OCI-LY7 (cell line): ENCODE measurements at regions not wholly inside any gene's neighbourhood (a gene's known extent, or its start where the extent isn't known, plus 50 kb on each side); places are given as distances from the start of the nearest gene placed in this dataset.

Experiments used
- BruUV-seq: library from RNA; stranded (reverse); fragments of 400-500 nt; replicated peaks from 2 replicates; lab custom pipeline; 2021; lab: Mats Ljungman, UMichigan
- CTCF ChIA-PET: fragments of 300-600 bp; sonication (Branson Sonifier 250); formaldehyde crosslinking; loops from one replicate; lab custom pipeline; 2022; ENCODE audit warnings: antibody characterized with exemption; ENCODE audit not compliant: unreplicated experiment; lab: Charles Lee
- POLR2A ChIA-PET: fragments of 300-600 bp; sonication (Branson Sonifier 250); formaldehyde crosslinking; loops from one replicate; lab custom pipeline; 2022; ENCODE audit warnings: antibody characterized with exemption; lab: Charles Lee
- DNase-seq: peaks from one replicate; pipeline ENCODE4 v3.0.0-alpha.2; 2015; ENCODE audit warnings: low spot score
- H2AFZ ChIP-seq: fragments of 200-600 bp; sonication (generic), shearing (Covaris generic); 2 replicates; pipeline ENCODE4 v1.6.1; 2014; ENCODE audit warnings: mild to moderate bottlenecking, antibody characterized with exemption, low read length, moderate library complexity
- H3K27ac ChIP-seq: fragments of 200-600 bp; sonication (generic); 2 replicates; pipeline ENCODE4 v1.5.1; 2014; ENCODE audit warnings: mixed run types, low read depth, mild to moderate bottlenecking, moderate library complexity, low read length, inconsistent platforms; ENCODE audit not compliant: poor library complexity, severe bottlenecking
- H3K36me3 ChIP-seq: fragments of 200-600 bp; sonication (generic); 2 replicates; pipeline ENCODE4 v1.6.1; 2014; ENCODE audit warnings: mild to moderate bottlenecking, antibody characterized with exemption, low read length, moderate library complexity, mixed read lengths; ENCODE audit not compliant: insufficient read depth
- H3K4me1 ChIP-seq: fragments of 200-600 bp; sonication (generic); 2 replicates; pipeline ENCODE4 v1.5.1; 2014; ENCODE audit warnings: mild to moderate bottlenecking, low read length; ENCODE audit not compliant: insufficient read depth, poor library complexity, severe bottlenecking
- H3K4me2 ChIP-seq: fragments of 200-600 bp; sonication (generic); 2 replicates; pipeline ENCODE4 v1.6.1; 2014; ENCODE audit warnings: mild to moderate bottlenecking, low read length
- H3K4me3 ChIP-seq: fragments of 200-600 bp; sonication (generic); 2 replicates; pipeline ENCODE4 v1.5.1; 2014; ENCODE audit warnings: mild to moderate bottlenecking, low read depth, low read length; ENCODE audit not compliant: poor library complexity, severe bottlenecking
- H3K79me2 ChIP-seq: fragments of 200-600 bp; sonication (generic); 2 replicates; pipeline ENCODE4 v1.6.1; 2016; ENCODE audit warnings: low read depth, mild to moderate bottlenecking, low read length, moderate library complexity, mixed read lengths; ENCODE audit not compliant: insufficient read depth
- H3K9me2 ChIP-seq: fragments of 200-600 bp; sonication (generic); 2 replicates; pipeline ENCODE4 v1.6.1; 2016; ENCODE audit warnings: mild to moderate bottlenecking, low read length, mixed read lengths; ENCODE audit not compliant: insufficient read depth
- H3K9me3 ChIP-seq: fragments of 200-600 bp; sonication (generic); 2 replicates; pipeline ENCODE4 v1.6.1; 2014; ENCODE audit warnings: mild to moderate bottlenecking, mixed run types, low read length, mixed read lengths
- H4K20me1 ChIP-seq: fragments of 200-600 bp; sonication (generic); 2 replicates; pipeline ENCODE4 v1.6.1; 2014; ENCODE audit warnings: mild to moderate bottlenecking, antibody characterized with exemption, low read length, moderate library complexity, mixed read lengths; ENCODE audit not compliant: insufficient read depth
- CTCF ChIP-seq: fragments of 200-600 bp; sonication (generic); conservative IDR thresholded peaks from 2 replicates; pipeline ENCODE4 v1.5.1; 2014; ENCODE audit warnings: mild to moderate bottlenecking, antibody characterized with exemption, low read length, moderate library complexity, mixed read lengths
- EZH2phosphoT487 ChIP-seq: fragments of 200-600 bp; sonication (generic); IDR thresholded peaks from 2 replicates; pipeline ENCODE4 v1.6.1; 2018; ENCODE audit warnings: low read depth, borderline replicate concordance, mild to moderate bottlenecking, mixed run types, antibody characterized with exemption, low read length, moderate library complexity, mixed read lengths
- intact Hi-C: fragments of 100-400 bp; cut with micrococcal nuclease; formaldehyde crosslinking; loops from one replicate; pipeline ENCODE4 v1.10.0; 2022; ENCODE audit not compliant: unreplicated experiment

DNA sequence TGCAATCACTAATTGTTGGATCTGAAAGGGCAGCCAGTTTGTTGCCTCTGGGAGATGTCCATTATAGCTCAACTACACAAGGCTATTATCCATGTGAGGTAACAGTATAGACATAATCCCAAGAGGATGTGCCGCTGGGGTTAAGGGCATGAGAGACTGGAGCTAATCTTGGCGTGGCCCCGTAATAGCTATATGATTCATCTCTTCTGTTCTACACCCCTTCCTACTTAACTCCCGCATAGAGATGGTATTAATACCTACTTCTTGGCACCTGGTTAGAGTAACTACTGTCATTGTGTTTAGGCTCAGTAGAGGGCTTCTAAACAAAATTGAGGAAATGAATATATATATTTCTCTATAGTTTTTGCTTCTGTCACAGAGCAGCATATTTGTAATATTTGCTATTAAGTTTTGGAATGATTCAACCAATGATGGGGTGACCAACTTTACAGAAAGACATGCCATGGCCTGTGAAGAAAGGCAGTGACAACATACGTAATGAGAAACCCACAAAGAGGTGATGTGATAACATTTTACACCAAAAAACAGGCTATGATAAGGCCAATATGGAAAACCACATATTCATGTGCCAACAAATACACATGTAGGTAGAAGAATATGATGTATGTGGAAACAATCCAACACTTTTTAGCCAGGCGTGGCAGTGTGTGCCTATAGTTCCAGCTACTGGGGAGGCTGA is 76.8 kb upstream of the DPH6 start:
- CTCF ChIA-PET: no interaction called here
- no peaks in the 10 kb centered on the region for H3K9me3 ChIP-seq
- intact Hi-C loops: no loop called here

GRCh38 chr15:35624881-35625280 is 78.9 kb upstream of the DPH6 start:
- POLR2A ChIA-PET: interaction anchor here (0.8 kb wide), 1 partner anchor 29 kb away, joined by 5 read pairs; no protein-coding TSS in a partner anchor
- no peak overlapping the region for H2AFZ ChIP-seq
- no peaks in the 10 kb centered on the region for H3K4me1 ChIP-seq
- no peak overlapping the region for H3K4me2 ChIP-seq
- no peak for DNase-seq
- intact Hi-C loops: no loop called here
- H3K36me3 ChIP-seq: no peaks in the 10 kb centered on the region
- H3K9me2 ChIP-seq: no peaks in the 10 kb centered on the region
- H3K4me3 ChIP-seq: no peak overlapping the region
- no peaks in the 10 kb centered on the region for H4K20me1 ChIP-seq
- H3K79me2 ChIP-seq: no peaks in the 10 kb centered on the region
- no peaks in the 10 kb centered on the region for H3K9me3 ChIP-seq
- BruUV-seq: no TSS peak
- CTCF ChIA-PET: no interaction called here
- TF ChIP-seq CTCF (no peak), EZH2phosphoT487 (no peak)
- H3K27ac ChIP-seq: no peak overlapping the region

More for the DNA sequence above, 76.8 kb upstream of the DPH6 start:
- H3K79me2 ChIP-seq: no peaks in the 10 kb centered on the region
- H2AFZ ChIP-seq: no peak overlapping the region
- H3K27ac ChIP-seq: no peak overlapping the region
- H3K9me2 ChIP-seq: no peaks in the 10 kb centered on the region
- H3K4me2 ChIP-seq: no peak overlapping the region
- H3K36me3 ChIP-seq: no peaks in the 10 kb centered on the region
- H4K20me1 ChIP-seq: no peaks in the 10 kb centered on the region
- no peaks in the 10 kb centered on the region for H3K4me1 ChIP-seq
- no TSS peak for BruUV-seq
- H3K4me3 ChIP-seq: no peak overlapping the region
- no peak for DNase-seq
- POLR2A ChIA-PET: interaction anchor here (0.6 kb wide), 1 partner anchor 1401 kb away, joined by 7 read pairs; no protein-coding TSS in a partner anchor
- no peak for TF ChIP-seq EZH2phosphoT487
- no peak for TF ChIP-seq CTCF
